Stimulated activated CD8-positive, alpha-beta memory T cell treated with anti-CD3 and anti-CD28 coated beads, Interleukin-2, amount 100 ng/mL, for 1 hour (primary cell): ENCODE measurements at regions not wholly inside any gene's neighbourhood (a gene's known extent, or its start where the extent isn't known, plus 50 kb on each side); places are given as distances from the start of the nearest gene placed in this dataset.

Experiments used
- DNase-seq, 2 donors: peaks; one replicate each; pipeline ENCODE4 v3.0.0-alpha.2; 2020; ENCODE audit warnings: low read depth in 2 of 2

DNA sequence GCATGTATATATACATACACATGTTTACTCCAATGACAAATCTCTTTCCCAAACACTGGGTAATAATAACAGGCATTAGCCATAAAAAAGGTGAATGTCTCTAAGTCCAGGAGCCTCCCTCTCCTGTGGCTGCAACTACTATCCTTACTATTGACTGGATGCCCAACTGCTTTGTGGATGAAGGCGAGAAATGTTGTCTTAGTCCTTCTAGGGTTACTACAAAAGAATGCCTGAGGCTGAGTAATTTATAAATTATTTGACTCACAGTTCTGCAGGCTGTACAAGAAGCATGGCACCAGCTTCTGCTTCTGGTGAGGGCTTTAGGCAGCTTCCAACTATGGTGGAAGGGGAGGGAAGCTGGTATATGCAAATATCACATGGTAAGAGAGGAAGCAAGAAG lies 366.0 kb upstream of the DDHD1 start:
- DNase-seq: no peak

DNA sequence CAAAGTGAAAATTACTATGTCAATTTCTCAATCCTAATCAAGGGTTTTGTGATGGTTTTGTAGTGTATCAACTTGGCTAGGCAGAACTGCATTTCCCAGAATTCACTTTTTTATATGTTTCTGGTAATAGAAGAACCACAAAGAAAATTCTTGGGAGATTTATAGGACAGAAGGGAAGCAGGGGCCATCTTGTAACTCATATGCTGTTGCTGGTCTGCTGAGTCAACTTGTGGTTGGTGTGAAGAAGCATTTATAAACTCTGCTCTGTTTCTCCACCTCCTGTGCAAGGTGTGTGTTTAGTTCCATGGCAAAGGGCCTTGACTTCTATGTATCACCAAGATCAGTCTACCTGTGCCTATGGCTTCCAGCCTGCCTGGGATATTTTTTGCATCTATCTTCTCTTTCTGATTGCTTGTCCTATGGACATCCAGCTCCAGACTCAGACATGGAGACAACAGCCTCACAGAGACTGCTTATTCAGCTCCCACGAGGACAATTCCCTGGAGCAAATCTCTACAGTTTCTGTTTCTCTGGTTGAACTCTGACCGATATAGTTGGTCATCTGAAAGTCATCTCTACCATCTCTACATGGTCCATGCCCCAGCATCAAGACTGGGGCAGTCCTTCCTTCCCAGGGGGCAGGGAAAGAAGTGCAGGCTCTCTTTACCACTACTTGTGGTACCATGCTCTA lies 364.3 kb upstream of the DDHD1 start:
- DNase-seq: no peak

DNA sequence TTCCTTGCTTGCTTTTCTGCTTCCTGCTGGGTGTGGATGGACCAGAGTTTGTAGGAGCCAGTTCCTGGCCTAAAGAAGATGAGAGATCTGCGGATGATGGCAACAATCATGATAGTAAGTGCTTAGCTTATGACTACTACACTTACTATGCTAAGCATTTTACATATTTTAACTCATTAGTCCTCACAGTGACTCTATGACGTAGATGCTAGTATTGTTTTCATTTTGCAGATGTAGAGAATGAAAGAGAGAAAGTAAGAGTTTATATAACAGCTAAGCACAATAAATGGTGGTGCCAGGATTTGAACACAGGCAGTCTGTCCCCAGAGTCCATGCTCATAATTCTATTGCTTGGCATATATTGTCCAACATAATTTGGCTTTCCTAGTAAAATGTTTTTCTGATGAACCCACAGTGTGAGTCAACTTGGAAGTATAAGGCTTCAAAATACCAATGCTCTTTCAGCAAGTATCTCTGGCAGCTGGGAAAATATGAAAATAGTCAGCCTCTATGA lies 363.2 kb upstream of the DDHD1 start:
- DNase-seq: no peak

DNA sequence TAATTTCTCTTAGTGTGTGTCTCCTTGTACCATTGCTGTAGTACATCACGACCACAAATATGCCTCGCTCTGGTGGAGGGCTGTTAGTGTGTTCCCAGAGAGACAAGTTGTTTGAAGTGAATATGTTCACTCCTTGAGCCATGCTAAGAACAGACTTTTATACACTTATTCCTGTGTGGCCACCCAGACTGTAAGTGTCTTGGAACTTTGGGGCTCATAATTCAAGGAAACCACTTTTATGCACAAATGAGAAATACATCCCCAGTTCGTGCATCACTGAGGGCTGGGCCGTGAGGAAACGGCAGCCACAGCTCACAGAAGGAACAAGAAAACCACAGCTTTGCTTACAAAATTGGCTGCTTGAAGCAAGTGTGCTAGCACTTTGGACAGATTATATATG lies 362.2 kb upstream of the DDHD1 start:
- no peak for DNase-seq

DNA sequence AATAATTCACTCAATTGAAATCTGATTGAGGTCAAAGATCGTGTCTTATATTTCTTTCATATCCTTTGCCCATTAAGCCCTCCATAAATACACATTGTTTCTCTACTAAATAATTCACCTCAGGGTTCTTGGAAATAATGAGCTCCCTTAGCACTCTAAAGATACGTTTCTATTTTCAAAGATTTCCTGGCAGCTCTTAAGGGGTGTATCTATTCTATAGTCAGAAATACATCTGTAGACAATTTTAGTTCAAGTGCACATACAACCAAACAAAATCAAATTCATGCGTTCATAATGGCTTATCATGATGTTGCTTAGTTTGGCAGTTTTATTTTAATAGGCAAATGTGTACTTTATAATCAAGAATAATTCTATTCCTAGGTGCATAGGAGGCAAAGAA lies 361.1 kb upstream of the DDHD1 start:
- no peak for DNase-seq

DNA sequence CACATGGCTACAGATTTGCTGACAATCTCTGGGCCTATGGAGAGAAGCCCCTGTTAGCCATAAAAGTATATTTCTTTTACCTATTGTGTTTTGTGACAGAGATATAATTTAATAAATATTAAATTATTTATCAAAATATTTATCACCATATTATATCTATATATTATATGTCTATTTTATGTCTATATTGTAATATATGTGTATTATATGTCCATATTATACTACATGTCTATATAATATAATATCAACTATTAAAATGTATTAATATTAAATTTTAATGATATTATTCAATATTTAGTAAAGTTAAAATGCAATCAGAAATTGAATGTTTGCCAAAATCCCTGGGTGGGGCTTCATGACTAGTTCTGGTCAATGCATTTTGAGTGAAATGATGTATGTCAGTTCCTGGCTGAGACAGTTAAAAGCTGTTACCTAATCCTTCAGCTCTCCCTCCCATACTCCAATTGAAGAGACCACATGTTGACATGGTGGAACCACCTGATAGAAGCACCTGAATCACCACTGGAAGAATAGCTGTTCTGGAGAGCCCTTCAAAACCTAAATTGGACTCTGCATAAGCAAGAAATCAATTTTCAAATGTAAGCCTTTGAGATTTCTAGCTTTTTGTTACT lies 357.3 kb upstream of the DDHD1 start:
- DNase-seq: no peak

DNA sequence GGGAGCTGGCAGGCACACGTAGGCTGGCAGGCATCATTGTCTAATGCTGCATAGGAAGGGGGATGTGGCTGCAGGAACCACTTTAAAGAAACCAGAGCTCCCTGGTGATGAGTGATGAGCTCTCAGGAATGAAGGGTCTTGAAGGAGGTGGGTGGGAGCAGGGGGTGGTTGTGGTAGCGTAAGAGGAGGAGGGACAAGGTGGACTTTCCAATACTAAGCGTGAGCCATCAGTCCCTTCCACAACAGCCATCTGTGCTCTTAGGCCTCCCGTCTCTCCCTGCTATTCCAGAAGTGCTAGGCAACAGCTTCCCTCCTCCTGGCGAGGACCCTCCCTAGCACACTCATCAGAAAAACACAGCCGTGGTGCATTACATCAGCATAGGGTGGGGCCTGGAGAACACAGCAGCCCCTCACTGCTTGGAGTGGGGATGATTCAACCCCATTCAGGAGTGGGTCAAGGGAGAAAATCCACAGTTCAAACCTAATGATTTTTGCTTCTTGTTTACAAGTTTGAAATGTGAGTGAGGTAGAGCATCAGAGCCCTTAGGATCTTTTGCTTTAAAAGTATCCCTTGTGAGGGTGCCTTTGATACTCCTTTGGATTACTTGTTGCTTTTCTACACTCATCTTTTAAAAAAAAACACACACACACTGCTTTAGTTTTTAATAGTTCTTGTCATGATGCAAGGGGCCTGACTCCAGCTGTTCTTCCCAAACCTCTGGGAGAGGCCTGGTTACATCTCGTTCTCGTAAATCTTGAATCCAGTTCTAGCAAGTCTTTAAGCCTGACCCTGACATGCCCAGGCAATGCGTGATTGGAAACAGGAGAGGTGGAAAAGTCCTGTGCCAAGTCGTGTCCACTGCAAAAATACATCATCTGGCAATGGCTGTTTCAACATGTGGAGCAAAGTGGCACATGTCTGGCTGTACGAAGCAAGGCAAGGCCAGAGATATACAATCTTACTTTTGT lies 356.4 kb upstream of the DDHD1 start:
- no peak for DNase-seq

DNA sequence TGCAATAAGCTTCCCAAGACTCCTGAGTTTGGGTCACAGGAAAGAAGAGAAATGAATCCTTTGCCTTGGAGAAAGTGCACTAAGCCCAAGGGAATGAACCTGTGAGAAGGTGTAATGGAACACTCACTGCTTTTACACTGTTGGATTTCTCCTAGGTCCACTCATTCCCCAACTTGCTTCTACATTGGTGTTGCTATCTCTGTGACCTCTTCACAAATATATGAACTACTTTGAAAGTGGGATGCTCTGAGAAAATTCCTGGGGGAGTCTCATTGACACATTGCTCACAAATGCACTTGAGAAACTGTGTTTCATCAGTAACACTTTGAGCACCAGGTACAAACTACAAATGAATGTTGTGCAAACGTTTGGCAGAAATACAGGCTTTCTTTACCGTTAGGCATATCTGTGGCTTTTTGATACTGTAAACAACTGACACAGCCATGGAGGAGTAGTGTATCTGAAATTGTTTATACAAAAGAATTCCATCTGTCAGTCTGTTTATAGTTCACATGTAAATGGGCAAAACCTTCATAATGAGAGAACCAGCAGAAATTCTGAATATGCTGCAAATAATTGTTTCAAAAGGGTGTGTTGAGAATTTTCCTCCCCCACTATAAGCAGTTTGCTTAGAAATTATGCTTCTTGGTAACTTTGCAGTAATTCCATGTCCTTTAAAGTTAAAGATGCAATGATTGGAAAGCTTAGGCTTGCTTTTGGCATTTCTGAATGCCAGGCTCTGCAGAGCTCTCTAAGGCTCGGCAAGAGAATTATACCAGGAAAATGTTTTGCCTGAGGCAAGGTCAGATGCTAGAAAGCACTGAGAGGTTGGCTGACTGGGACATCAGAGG lies 348.5 kb upstream of the DDHD1 start:
- no peak for DNase-seq

DNA sequence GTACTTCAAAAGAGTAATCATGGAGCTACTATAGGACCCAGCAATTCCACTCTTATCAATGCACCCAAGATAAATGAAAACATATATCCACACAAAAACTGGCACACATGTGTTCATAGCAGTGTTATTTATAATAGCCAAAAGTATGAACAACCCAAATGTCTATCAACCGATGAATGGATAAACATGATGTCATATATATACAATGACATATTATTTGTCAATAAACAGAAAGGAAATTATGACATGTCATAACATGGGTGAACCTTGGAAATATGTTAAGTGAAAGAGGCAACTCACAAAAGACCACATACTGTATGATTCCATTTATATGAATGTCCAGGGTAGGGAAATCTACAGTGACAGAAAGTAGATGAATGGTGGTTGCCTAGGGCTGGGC lies 347.1 kb upstream of the DDHD1 start:
- DNase-seq: no peak

DNA sequence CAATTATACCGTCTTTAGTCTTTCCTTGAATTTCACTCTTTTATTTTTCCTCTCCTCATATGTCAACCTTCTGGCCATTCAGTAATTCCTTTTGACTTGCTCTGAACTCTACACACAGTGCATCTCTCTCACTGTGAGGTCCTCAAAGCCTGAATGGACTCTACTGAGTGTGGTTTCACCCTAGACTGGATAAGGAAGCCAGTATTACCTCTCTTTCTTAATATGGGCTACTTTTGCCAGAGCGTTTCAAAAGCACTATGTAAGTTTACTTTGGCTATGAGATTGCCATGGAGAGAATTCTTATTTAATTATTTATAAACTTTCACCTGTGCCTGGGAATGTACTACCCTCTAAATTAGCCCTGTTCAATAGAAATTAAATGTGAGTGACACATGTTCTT lies 343.5 kb upstream of the DDHD1 start:
- DNase-seq: no peak

DNA sequence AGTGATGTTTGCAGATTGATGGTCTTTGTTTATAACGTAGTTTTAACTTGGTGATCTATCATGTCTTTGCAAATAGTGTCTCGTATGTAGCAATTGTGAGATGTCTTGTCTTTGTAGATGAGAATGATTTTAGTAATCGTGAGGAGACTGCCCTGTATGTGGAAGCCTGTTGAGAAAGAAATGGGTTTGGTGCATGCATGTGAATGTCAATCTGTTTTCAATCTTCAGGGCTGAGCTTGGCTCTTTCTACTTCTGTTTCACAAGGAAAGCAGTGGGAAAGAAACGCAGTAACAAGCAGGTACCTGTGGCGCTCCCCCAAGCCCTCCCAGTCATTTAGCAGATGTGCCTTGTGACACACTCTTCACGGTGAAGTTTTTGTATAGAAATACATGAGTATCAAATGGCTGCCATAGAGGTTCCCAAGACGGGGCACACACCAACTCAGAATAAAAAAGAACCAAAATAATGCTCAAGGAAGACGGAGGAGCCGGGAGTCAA lies 342.8 kb upstream of the DDHD1 start:
- DNase-seq: no peak

DNA sequence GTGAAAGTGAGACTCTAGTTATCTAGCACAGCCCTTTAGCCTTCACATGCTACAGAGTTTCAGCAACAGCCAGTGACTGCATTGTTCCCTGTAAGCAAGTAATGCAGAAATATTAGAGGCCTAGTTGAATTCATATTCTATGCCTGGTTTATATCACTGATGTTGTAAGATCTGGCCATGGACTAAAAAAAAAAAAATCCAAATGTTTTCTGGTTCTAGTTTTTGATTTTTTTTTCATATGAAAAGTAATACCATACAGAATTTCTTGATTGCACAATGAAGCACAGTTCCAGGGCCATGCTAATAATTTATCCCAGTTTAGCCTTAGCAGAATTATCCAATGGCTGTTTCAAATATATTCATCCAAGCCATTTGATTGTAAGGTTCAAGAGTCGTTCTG lies 341.5 kb upstream of the DDHD1 start:
- no peak for DNase-seq

DNA sequence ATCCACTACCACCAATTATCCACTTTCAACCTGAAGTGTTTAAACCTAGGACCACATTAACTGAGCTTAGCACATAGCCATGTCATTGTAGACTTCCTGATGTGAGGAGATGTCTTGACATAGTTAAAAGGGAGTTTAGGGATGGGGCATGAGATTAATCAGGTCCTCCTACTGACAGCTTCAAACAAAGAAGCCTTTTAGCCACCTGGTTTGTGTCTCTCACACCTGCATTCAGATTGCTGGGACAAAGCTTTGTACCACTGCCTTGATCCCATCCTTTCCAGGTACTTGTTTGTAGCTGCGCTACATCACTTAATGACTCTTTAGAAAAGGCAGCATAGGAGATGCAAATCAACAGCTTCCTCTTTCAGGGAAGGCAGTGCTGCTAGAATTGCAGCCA lies 340.7 kb upstream of the DDHD1 start:
- no peak for DNase-seq

DNA sequence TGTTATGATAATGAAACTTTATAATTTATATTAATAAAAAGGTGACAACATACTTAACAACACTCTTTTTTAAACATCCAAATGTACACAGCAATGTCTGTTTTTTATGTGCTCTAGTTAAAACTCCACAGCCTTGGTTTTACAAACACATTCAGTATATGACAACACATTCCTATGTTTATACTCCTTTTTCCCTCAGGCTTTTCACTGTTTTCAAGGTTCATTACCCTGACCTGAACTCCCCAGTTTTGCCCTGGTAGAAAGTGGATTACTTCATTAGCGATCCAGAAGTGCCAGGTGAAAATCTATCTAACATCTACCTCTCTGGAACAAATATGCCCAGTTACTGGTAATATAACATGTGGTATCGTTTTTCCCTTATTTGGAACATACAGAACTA lies 340.2 kb upstream of the DDHD1 start:
- DNase-seq: no peak

DNA sequence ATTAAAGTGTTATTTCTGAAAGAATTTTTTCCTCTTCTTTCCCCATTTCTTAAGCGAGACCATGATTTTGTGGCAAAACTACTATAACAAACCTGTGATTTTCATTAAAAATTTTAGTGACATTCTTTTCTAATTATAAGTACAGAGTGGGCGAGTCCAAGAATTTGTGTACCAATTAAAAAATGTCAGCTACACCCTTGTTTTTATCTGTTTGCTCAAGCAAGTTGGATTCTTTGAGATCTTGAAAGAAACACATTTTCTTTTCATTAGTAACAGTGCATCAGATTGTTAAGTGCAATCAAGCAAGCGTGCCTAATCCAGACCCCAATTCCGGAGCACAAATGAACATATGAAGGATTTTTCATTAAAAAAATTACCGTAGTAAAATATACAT lies 338.8 kb upstream of the DDHD1 start:
- no peak for DNase-seq

DNA sequence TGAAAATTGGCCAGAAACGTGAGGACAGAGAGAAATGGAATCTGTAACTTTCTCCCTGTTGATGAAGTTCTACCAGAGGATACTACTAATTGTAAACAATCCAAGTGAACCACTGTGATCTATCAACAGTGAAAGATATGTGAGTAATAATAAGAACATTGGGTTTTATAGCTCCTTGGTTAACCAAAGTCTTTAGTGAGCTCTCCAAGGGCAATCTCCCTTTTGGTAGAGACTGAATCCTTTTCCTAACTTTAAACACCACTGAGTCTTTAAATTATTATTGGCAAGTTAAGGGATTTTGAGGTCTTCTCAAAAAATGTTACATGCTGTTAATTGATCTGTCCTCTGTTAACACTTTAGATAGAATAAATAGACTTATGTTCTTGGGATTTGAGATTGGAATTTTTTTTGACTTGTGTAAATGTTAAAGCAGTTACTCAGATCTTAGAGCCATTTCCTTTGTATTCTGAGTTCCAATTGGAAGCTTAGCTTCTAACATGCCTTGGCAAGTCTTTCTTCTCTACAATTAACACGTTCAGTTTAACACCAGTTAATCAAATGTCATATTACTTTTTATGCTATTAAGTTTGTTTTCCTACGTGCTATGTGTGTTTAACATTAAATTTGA lies 338.2 kb upstream of the DDHD1 start:
- DNase-seq: no peak

DNA sequence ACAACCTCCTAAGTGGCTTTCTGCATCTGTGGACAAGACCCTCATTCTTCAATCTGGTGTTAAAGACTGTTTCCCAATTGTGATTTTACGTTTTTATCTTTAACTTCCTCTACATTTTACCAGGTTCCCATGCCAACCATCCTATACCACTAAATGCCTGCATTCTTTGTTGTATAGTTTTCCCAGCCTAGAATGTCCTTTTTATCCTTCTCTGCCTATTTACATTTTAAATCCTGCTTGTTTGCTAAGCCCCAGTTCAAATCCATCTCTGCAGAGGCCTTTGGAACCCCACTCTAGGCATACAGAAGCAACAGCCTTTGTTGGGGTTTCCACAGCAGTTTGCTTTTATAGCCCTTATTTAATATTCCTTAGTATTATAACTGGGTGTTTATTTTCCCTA lies 325.1 kb upstream of the DDHD1 start:
- no peak for DNase-seq

DNA sequence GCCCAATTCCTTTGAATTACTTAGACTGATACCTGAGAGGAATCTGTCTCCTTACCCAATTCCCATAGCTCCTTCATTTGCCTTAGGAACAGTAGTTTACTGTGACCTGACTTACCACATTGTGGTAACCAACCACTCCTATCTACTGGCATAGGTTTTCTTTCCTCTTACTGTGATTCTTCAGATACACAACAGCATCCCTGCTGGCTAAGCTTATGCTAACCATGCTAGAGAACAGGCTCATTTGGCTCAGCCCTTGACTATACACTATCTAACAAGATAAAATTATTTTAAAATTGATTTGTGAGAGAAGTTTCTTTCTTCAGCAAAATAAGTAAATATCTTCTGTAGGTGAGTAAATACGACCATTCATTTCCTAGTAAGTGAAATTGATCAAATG lies 320.4 kb upstream of the DDHD1 start:
- no peak for DNase-seq

DNA sequence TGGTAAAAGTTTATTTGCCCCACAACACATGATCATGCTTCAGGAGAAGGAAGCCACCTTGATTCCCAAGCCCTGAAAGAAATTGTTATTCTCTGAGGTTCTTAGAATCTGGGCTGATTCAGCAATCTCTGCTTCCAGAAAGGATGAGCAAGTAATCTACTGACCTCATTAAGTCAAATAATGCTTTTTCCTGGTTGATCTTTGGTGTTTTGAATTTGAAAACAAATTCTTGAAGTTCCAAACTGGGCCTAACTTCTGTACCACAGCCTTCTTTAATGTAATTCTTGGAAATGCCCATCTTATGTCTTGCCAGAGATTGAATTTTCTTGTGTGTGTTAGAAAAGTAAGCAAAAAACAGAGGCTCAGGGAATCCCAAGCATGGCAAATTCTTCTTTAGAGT lies 319.2 kb upstream of the DDHD1 start:
- no peak for DNase-seq

DNA sequence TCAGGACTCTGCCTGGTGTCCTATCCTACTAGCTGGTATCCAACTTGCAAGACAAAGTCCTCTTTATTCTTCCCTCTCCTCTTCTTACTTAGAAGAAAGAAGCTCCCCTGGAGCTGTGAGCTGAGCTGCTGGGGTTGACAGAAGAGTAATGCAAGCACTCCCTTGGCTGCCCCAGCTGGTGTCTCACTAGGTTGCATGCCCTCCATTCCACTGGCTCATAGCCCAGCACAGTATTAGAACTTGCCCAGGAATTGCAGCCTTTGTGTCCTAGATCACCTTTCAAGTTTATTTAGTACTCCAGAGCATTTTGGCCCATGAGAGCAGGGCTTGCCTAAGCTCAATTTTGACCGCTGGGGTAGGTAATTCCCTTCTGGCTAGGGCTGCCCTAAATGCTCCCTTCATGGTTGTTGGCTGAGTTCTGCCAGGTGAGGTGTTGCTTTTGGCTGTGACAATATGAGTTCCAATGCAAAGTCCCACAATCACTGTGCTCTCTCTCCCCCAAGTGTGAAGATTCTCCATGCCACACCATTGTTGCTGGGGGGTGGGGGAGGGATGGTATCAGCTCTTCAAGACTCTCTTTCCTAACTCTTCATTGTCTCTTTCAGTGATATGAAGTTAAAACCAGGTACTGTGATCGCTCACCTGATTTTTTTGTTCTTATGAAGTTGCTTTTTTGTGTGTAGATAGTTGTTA lies 317.4 kb upstream of the DDHD1 start:
- no peak for DNase-seq
